Neuronal stem cell (in vitro differentiated cells): ENCODE measurements at regions not wholly inside any gene's neighbourhood (a gene's known extent, or its start where the extent isn't known, plus 50 kb on each side); places are given as distances from the start of the nearest gene placed in this dataset.

ENCODE experiments used
- DNase-seq: peaks from one replicate; pipeline ENCODE4 v3.0.0-alpha.2; 2013; ENCODE audit warnings: low spot score
- H2AFZ ChIP-seq: one replicate; pipeline ENCODE4 v1.6.1; 2013; ENCODE audit warnings: mild to moderate bottlenecking, low read length, inconsistent platforms
- H2AK5ac ChIP-seq: 2 replicates; pipeline ENCODE4 v1.6.1; 2013; ENCODE audit warnings: low read depth, mild to moderate bottlenecking, inconsistent platforms, low read length, moderate library complexity, mixed read lengths
- H2BK120ac ChIP-seq: 2 replicates; pipeline ENCODE4 v1.6.1; 2013; ENCODE audit warnings: low read depth, mild to moderate bottlenecking, inconsistent platforms, low read length, moderate library complexity, mixed read lengths
- H2BK12ac ChIP-seq: one replicate; pipeline ENCODE4 v1.6.1; 2013; ENCODE audit warnings: low read length, inconsistent platforms
- H2BK15ac ChIP-seq: 2 replicates; pipeline ENCODE4 v1.6.1; 2013; ENCODE audit warnings: mild to moderate bottlenecking, low read length, inconsistent platforms, mixed read lengths
- H2BK5ac ChIP-seq: one replicate; pipeline ENCODE4 v1.6.1; 2013; ENCODE audit warnings: inconsistent platforms, mild to moderate bottlenecking, low read length, moderate library complexity
- H3K14ac ChIP-seq: one replicate; pipeline ENCODE4 v1.6.1; 2013; ENCODE audit warnings: low read length, inconsistent platforms
- H3K18ac ChIP-seq: 2 replicates; pipeline ENCODE4 v1.6.1; 2013; ENCODE audit warnings: low read length, inconsistent platforms
- H3K23ac ChIP-seq: 2 replicates; pipeline ENCODE4 v1.6.1; 2013; ENCODE audit warnings: low read depth, mild to moderate bottlenecking, mixed read lengths, low read length, inconsistent platforms; ENCODE audit not compliant: poor library complexity
- H3K27ac ChIP-seq: replicated peaks from 3 replicates; pipeline ENCODE4 v1.5.1; 2013; ENCODE audit warnings: low read length, inconsistent platforms
- H3K27me3 ChIP-seq, 3 experiments: 2 replicates each; pipeline ENCODE4 v1.6.1; 2013; ENCODE audit warnings: low read length in 3 of 3, mild to moderate bottlenecking in 2 of 3, inconsistent platforms in 1 of 3, low read depth in 1 of 3, mixed read lengths in 1 of 3, moderate library complexity in 1 of 3; ENCODE audit not compliant: control insufficient read depth in 3 of 3, insufficient read depth in 3 of 3
- H3K36me3 ChIP-seq, 2 donors: replicated peaks in 1 of 2; 2 replicates each; pipeline ENCODE4 v1.6.1; 2013; ENCODE audit warnings: low read length in 2 of 2; ENCODE audit not compliant: control insufficient read depth in 2 of 2, insufficient read depth in 2 of 2
- H3K4ac ChIP-seq: 2 replicates; pipeline ENCODE4 v1.6.1; 2013; ENCODE audit warnings: inconsistent platforms, mild to moderate bottlenecking, low read length, moderate library complexity
- H3K4me1 ChIP-seq, 2 donors: 1 replicate in 1 of 2; 2 replicates in 1 of 2; pipeline ENCODE4 v1.6.1; 2013; ENCODE audit warnings: low read length in 2 of 2, low read depth in 1 of 2; ENCODE audit not compliant: control insufficient read depth in 2 of 2, insufficient read depth in 1 of 2
- H3K4me2 ChIP-seq: one replicate; pipeline ENCODE4 v1.6.1; 2013; ENCODE audit warnings: mild to moderate bottlenecking, low read length, inconsistent platforms; ENCODE audit not compliant: insufficient read depth, poor library complexity, severe bottlenecking
- H3K4me3 ChIP-seq, 2 donors: 2 replicates each; pipeline ENCODE4 v1.5.1; 2013; ENCODE audit warnings: low read length in 2 of 2, mild to moderate bottlenecking in 2 of 2, inconsistent platforms in 1 of 2, moderate library complexity in 1 of 2
- H3K79me1 ChIP-seq: one replicate; pipeline ENCODE4 v1.6.1; 2013; ENCODE audit warnings: low read depth, mild to moderate bottlenecking, inconsistent platforms, low read length, moderate library complexity
- H3K9ac ChIP-seq: one replicate; pipeline ENCODE4 v1.6.1; 2013; ENCODE audit warnings: mild to moderate bottlenecking, low read depth, low read length, inconsistent platforms; ENCODE audit not compliant: poor library complexity
- H3K9me3 ChIP-seq, 2 donors: replicated peaks in 1 of 2; 2 replicates each; pipeline versions ENCODE3 to v1.6.1; 2013; ENCODE audit warnings: low read length in 2 of 2, mild to moderate bottlenecking in 2 of 2, inconsistent platforms in 1 of 2, low read depth in 1 of 2, mixed read lengths in 1 of 2, moderate library complexity in 1 of 2; ENCODE audit not compliant: control insufficient read depth in 2 of 2, insufficient read depth in 1 of 2
- H4K8ac ChIP-seq: one replicate; pipeline ENCODE4 v1.6.1; 2013; ENCODE audit warnings: low read depth, mild to moderate bottlenecking, inconsistent platforms, low read length, moderate library complexity
- H4K91ac ChIP-seq: one replicate; pipeline ENCODE4 v1.6.1; 2013; ENCODE audit warnings: low read length, low read depth, mild to moderate bottlenecking, inconsistent platforms; ENCODE audit not compliant: poor library complexity
- WGBS, 2 donors: extraction: QIAGEN DNeasy Blood & Tissue Kit; methylation state at CpG; one replicate each; pipeline ENCODE4 v1.1.7; 2013; ENCODE audit warnings: missing lambda C conversion rate in 2 of 2, mixed read lengths in 1 of 2; ENCODE audit not compliant: insufficient read length in 2 of 2, insufficient replicate concordance in 1 of 2; ENCODE audit errors: extremely low coverage in 2 of 2; 5-methylcytosine and 5-hydroxymethylcytosine counted together

GRCh38 chr3:30341851-30342250 lies 264.6 kb upstream of the TGFBR2 start:
- Histone ChIP-seq H3K79me1 (no peaks in the 10 kb centered on the region), H2BK15ac (no peak overlapping the region), H3K27ac (no peak overlapping the region), H2AFZ (no peak overlapping the region), H3K18ac (no peak overlapping the region), H2BK12ac (no peak overlapping the region), H4K91ac (no peak overlapping the region), H3K4me1 (no peaks in the 10 kb centered on the region), H3K23ac (no peak overlapping the region), H3K9me3 (no peaks in the 10 kb centered on the region), H2AK5ac (no peak overlapping the region), H3K36me3 (no peaks in the 10 kb centered on the region), H4K8ac (no peak overlapping the region), H2BK5ac (no peak overlapping the region), H2BK120ac (no peak overlapping the region), H3K27me3 (no peaks in the 10 kb centered on the region), H3K14ac (no peak overlapping the region), H3K9ac (no peak overlapping the region), H3K4me2 (no peak overlapping the region), H3K4me3 (no peak overlapping the region), H3K4ac (no peak overlapping the region)
- WGBS, 2 donors: no CpG with 5 or more reads among the region's 1 CpG
- DNase-seq: no peak

DNA sequence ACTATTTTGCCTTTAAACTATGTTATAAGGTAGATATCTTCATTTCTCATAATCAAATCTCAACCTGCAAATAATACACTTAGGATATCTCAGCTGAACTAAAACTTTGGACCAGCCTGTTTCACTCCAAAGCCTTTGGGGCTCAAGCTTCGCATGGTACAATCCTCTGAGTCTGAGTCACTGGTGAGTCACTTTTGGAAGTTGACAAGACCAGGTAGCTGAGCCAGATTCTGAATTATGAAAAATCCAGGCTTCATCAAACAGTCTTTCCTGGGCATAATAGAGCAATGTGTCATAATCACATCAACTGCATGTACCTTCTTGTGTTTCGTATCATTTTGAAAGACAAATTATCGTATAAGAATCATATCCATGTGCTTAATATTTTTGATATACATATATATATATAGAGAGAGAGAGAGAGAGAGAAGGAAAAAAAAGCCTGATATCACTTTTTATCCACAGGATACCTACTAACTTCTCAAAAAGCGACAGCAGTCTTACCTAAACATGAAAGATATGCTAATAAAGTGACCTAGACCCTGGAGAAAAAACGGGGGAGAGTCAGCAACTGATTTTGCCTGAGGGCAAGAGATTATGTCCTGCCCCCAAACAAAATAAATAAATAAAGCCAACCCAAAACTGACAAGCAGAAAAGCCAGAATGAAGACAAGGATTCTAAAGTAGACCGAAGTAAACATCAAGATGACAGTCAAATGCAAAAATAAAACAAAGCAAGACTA lies 263.9 kb upstream of the TGFBR2 start:
- WGBS, 2 donors: no CpG with 5 or more reads among the region's 6 CpGs

DNA sequence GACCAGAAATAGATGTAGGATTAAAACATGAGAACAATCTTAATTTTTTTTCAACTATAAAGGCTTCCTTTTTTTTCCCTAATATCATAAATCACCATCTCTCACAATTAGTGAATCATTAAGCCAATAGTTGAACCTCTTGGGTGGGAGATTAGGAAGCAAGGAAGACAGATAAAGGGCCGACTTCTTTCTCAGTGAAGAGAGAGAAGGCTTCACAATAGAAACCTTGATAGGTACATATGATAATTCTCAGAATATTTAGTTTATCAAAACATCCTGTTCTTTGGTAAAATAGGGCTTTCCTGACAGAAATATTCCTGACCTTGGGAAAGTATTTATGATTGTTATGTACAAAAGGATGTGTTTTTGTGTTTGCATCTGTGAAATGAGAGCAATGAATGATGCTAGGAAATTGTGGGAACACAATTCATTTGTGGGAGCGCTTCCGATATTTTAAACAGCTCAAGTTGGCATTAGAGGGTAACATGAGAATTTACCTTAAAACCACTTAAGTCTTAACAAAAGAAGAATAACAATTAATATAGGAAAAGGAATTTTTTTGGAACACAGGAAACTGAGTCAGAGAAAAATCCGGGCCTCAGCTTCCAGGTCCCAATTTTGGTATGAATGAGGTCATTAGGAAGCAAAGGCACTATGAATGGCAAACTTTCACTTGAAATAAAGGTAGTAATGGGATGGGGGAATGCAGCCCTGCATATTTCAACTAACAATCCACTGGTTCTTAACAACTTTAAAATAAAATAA lies 263.2 kb upstream of the TGFBR2 start:
- Histone ChIP-seq H3K4ac (no peak overlapping the region), H2BK15ac (no peak overlapping the region), H3K14ac (no peak overlapping the region), H3K9me3 (no peaks in the 10 kb centered on the region), H3K4me1 (no peaks in the 10 kb centered on the region), H3K4me3 (no peak overlapping the region), H3K36me3 (no peaks in the 10 kb centered on the region), H2BK120ac (no peak overlapping the region), H3K18ac (no peak overlapping the region), H2BK12ac (no peak overlapping the region), H2AK5ac (no peak overlapping the region), H4K8ac (no peak overlapping the region), H4K91ac (no peak overlapping the region), H3K9ac (no peak overlapping the region), H2AFZ (no peak overlapping the region), H3K79me1 (no peaks in the 10 kb centered on the region), H2BK5ac (no peak overlapping the region), H3K4me2 (no peak overlapping the region), H3K27ac (no peak overlapping the region), H3K23ac (no peak overlapping the region), H3K27me3 (no peaks in the 10 kb centered on the region)
- DNase-seq: no peak
- no CpG with 5 or more reads among the region's 4 CpGs for WGBS, 2 donors

More for the DNA sequence above, 263.9 kb upstream of the TGFBR2 start:
- Histone ChIP-seq H3K4ac (no peak overlapping the region), H3K27ac (no peak overlapping the region), H3K23ac (no peak overlapping the region), H2BK12ac (no peak overlapping the region), H3K36me3 (no peaks in the 10 kb centered on the region), H3K9me3 (no peaks in the 10 kb centered on the region), H3K9ac (no peak overlapping the region), H3K18ac (no peak overlapping the region), H2BK15ac (no peak overlapping the region), H3K4me2 (no peak overlapping the region), H3K4me3 (no peak overlapping the region), H2BK5ac (no peak overlapping the region), H4K8ac (no peak overlapping the region), H3K79me1 (no peaks in the 10 kb centered on the region), H3K14ac (no peak overlapping the region), H3K27me3 (no peaks in the 10 kb centered on the region), H4K91ac (no peak overlapping the region), H2AFZ (peak overlapping the region; percentile 13), H2AK5ac (no peak overlapping the region), H3K4me1 (no peaks in the 10 kb centered on the region), H2BK120ac (no peak overlapping the region)
- DNase-seq: no peak

GRCh38 chr3:30343861-30344260 lies 262.5 kb upstream of the TGFBR2 start:
- Histone ChIP-seq H3K4ac (no peak overlapping the region), H3K4me1 (no peaks in the 10 kb centered on the region), H3K79me1 (no peaks in the 10 kb centered on the region), H2BK120ac (no peak overlapping the region), H2AK5ac (no peak overlapping the region), H3K27me3 (no peaks in the 10 kb centered on the region), H3K18ac (no peak overlapping the region), H3K14ac (no peak overlapping the region), H3K4me2 (no peak overlapping the region), H3K9ac (no peak overlapping the region), H3K27ac (no peak overlapping the region), H3K36me3 (no peaks in the 10 kb centered on the region), H2BK5ac (no peak overlapping the region), H2AFZ (no peak overlapping the region), H3K23ac (no peak overlapping the region), H3K9me3 (no peaks in the 10 kb centered on the region), H2BK12ac (no peak overlapping the region), H2BK15ac (no peak overlapping the region), H4K8ac (no peak overlapping the region), H3K4me3 (no peak overlapping the region), H4K91ac (no peak overlapping the region)
- WGBS, 2 donors: no CpG with 5 or more reads among the region's 1 CpG
- DNase-seq: no peak
